ENCODE measurements at regions not wholly inside any gene's neighbourhood (a gene's known extent, or its start where the extent isn't known, plus 50 kb on each side); places are given as distances from the start of the nearest gene placed in this dataset.

DNA sequence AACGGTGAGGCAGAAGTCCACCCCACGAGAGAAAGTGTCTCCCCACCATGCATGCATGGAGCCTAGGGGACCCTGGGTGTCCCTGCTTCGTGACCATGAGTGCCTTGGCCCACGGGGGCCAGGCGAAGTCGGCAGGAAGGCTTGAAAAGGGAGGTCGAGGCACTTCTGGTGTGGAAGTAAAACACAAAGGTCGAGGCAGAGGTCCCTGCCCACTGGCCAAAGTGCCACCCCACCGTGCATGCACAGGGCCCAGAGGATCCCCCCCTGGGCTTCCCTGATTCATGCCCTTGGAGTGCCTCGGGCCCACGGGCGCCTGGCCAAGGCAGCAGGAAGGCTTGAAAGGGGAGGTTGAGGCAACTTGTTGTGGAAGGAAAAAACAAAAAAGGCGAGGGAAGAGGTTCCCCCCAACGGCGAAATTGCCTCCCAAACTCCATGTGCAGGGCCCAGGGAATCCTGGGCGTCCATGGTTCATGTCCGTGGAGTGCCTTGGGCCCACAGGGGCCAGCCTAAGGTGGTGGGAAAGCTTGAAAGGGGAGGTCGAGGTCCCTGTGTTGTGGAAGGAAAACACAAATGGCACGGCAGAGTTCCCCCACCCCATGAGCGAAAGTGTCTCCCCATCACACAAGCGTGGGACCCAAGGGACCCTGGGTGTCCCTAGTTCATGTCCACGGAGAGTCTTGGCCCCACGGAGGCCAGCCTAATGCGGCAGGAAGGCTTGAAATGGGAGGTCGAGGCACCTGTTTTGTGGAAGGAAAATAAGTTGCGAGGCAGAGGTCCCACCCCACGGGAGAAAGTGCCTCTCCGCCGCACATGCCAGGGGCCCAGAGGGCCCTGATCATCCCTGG lies 372.1 kb downstream of the ALG10 start:
- DNase-seq (ENCODE audit: extremely low spot score) = peak; percentile 5
- POLR2A ChIA-PET = no interaction called here
- TF ChIP-seq, protein P1, sequence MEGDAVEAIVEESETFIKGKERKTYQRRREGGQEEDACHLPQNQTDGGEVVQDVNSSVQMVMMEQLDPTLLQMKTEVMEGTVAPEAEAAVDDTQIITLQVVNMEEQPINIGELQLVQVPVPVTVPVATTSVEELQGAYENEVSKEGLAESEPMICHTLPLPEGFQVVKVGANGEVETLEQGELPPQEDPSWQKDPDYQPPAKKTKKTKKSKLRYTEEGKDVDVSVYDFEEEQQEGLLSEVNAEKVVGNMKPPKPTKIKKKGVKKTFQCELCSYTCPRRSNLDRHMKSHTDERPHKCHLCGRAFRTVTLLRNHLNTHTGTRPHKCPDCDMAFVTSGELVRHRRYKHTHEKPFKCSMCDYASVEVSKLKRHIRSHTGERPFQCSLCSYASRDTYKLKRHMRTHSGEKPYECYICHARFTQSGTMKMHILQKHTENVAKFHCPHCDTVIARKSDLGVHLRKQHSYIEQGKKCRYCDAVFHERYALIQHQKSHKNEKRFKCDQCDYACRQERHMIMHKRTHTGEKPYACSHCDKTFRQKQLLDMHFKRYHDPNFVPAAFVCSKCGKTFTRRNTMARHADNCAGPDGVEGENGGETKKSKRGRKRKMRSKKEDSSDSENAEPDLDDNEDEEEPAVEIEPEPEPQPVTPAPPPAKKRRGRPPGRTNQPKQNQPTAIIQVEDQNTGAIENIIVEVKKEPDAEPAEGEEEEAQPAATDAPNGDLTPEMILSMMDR (IDR thresholded peaks at IDR 0.05; ENCODE audit: control extremely low read depth, extremely low read depth, low read depth, missing control alignments) = no peak
- CTCF ChIA-PET = no interaction called here

DNA sequence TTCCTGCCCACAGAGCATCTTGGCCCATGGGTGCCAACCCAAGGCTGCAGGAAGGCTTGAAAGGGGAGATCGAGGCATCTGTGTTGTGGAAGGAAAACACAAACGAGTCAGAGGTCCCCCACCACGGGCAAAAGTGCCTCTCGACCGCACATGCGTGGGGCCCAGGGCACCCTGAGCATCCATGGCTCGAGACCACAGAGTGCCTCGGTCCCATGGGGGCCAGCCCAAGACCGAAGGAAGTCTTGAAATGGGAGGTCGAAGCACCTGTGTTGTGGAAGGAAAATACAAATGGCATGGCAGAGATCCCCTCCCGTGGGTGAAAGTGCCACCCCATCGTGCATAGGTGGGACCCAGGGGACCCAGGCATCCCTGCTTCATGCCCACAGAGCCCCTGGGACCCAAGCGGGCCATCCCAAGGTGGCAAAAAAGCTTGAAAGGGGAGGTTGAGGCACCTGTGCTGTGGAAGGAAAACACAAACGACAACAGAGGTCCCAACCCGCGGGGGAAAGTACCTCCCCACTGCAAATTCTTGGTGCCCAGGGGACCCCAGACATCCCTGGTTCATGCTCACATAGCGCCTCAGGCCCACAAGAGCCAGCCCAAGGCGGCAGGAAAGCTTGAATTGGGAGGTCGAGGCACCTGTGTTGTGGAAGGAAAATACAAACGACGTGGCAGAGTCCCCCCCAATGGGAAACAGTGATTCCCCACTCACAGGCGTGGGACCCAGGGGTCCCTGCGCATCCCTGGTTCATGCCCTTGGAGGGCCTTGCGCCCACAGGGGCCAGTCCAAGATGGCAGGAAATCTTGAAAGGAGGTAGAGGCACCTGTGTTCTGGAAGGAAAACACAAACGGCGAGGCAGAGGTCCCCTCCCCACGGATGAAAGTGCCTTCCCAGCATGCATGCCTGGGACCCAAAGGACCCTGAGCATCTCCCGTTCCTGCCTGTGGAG lies 373.0 kb downstream of the ALG10 start:
- TF ChIP-seq, protein P1 (IDR thresholded peaks at IDR 0.05; ENCODE audit: control extremely low read depth, extremely low read depth, low read depth, missing control alignments) = no peak
- ChIA-PET POLR2A (no interaction called here), CTCF (no interaction called here)
- peak; percentile 6 for DNase-seq (ENCODE audit: extremely low spot score)

DNA sequence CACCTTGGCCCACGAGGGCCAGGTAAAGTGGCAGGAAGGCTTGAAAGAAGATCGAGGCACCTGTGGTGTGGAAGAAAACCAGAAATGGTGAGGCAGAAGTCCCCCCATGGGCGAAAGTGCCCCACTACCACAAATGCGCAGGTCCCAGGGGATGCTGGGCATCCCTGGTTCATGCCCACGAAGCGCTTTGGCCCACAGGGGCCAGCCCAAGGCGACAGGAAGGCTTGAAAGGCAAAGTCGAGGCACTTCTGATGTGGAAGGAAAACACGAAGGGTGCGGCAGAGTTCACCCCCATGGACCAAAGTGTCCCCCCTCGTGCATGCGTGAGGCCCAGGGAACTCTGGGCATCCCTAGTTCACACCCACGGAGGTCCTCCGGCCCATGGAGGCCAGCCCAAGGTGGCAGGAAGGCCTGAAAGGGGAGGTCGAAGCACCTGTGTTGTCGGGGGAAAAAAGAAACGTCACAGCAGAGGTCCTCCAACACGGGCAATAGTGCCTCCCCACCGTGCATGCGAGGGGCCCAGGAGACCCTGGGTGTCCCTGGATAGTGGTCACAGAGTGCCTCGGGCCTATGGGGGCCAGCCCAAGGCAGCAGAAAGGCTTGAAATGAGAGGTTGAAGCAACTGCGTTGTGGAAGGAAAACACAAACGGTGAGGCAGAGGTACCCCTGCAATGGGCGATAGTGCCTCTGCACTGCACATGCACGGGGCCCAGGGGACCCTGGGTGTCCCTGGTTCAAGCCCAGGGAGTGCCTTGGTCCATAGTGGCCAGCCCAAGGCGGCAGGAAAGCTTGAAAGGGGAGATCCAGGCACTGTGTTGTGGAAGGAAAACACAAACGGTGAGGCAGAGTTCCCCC lies 373.9 kb downstream of the ALG10 start:
- TF ChIP-seq, protein P1 (IDR thresholded peaks at IDR 0.05; ENCODE audit: control extremely low read depth, extremely low read depth, low read depth, missing control alignments) = no peak
- ChIA-PET POLR2A (no interaction called here), CTCF (no interaction called here)

DNA sequence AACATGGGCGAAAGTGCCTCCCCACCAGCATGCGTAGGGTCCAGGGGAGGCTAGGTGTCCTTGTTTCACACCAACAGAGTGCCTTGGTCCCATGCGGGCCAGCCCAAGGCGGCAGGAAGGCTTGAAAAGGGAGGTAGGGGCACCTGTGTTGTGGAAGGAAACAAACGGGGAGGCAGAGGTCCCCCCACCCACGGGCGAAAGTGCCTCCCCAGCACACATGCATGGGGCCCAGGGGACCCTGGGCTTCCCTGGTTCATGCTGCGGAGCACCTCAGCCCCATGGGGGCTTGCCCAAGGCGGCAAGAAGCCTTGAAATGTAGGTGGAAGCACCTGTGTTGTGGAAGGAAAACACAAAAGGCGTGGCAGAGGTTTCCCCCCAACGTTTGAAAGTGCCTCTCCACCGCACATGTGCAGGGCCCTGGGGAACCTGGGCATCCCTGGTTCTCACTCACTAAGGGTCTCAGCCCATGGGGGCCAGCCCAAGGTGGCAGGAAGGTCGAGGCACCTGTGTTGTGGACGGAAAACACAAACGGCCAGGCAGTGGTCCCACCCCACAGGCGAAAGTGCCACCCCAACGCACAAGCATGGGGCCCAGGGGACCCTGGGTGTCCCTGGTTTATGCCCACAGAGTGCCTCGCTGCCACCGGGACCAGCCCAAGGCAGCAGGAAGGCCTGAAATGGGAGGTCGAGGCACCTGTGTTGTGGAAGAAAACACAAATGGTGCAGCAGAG lies 374.7 kb downstream of the ALG10 start:
- POLR2A ChIA-PET = no interaction called here
- CTCF ChIA-PET = no interaction called here
- DNase-seq (ENCODE audit: extremely low spot score) = peak; percentile 2
- TF ChIP-seq, protein P1 (IDR thresholded peaks at IDR 0.05; ENCODE audit: control extremely low read depth, extremely low read depth, low read depth, missing control alignments) = no peak

More for the DNA sequence above, 373.9 kb downstream of the ALG10 start:
- peak; percentile 2 for DNase-seq (ENCODE audit: extremely low spot score)

DNA sequence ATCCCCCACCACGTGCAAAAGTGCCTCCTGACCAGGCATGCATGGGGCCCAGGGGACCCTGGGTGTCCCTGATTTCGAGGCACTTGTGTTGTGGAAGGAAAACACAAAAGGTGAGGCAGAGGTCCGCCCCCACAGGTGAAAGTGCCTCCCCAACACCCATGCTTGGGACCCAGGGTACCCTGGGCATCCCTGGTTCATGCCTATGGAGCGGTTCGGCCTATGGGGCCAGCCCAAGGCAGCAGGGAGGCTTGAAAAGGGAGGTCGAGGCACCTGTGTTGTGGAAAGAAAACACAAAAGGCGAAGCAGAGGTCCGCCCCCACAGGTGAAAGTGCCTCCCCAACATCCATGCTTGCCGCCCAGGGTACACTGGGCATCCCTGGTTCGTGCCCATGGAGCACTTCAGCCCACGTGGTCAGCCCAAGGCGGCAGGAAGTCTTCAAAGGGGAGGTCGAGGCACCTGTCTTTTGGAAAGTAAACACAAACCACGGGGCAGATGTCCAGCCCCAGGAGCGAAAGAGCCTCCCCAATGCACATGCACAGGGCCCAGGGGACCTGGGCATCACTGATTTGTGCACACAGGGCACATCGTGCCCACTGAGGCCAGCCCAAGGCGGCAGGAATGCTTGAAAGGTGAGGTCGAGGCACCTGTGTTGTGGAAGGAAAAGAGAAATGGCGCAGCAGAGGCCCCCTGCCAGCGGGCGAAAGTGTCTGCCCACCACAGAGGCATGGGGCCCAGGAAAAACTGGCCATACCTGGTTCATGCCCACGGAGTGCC lies 375.5 kb downstream of the ALG10 start:
- CTCF ChIA-PET = no interaction called here
- DNase-seq (ENCODE audit: extremely low spot score) = peak; percentile 1
- POLR2A ChIA-PET = no interaction called here

More for the DNA sequence above, 375.5 kb downstream of the ALG10 start:
- TF ChIP-seq, protein P1 (IDR thresholded peaks at IDR 0.05; ENCODE audit: control extremely low read depth, extremely low read depth, low read depth, missing control alignments) = no peak
